ENCODE measurements at regions not wholly inside any gene's neighbourhood (a gene's known extent, or its start where the extent isn't known, plus 50 kb on each side); places are given as distances from the start of the nearest gene placed in this dataset.

DNA sequence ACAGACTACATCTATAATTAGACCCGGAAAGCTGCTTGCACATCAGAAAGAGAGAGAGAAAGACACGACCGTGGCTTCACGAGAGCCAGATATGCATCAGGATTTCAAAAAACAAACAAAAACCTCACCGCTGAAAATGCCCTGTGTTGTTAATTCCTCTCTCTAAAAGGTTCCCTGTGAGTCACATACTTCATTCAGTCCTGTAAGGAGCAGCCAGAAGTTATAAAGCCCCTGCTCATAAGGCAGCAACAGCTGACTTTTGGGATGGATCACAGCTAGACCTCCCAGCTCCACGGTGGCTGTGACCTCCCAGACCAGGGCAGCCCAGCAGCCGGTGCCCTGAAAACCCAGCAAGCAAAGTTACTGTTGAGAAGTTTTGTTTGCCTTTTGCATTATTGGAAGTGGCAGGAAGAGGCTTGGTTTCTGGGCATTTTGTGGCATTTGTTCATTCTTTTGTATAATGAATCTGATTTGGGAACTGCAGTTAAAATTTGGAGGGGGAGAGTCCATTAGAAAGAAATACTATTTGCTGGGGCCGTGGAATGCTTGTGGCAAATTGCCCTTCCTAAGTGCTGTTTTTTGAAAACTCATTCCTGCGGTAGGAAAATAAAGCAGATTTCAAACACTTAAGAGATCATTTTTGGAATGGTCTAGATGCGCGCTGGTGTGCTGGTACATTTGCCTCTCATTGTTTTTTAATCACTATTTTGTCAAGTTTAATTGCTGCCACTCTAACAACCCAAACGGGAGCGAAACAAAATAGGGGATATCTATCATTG is 520.4 kb downstream of the BCOR start:
- TF ChIP-seq, protein P1, sequence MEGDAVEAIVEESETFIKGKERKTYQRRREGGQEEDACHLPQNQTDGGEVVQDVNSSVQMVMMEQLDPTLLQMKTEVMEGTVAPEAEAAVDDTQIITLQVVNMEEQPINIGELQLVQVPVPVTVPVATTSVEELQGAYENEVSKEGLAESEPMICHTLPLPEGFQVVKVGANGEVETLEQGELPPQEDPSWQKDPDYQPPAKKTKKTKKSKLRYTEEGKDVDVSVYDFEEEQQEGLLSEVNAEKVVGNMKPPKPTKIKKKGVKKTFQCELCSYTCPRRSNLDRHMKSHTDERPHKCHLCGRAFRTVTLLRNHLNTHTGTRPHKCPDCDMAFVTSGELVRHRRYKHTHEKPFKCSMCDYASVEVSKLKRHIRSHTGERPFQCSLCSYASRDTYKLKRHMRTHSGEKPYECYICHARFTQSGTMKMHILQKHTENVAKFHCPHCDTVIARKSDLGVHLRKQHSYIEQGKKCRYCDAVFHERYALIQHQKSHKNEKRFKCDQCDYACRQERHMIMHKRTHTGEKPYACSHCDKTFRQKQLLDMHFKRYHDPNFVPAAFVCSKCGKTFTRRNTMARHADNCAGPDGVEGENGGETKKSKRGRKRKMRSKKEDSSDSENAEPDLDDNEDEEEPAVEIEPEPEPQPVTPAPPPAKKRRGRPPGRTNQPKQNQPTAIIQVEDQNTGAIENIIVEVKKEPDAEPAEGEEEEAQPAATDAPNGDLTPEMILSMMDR (conservative IDR thresholded peaks at IDR 0.05; ENCODE audit: low read depth, low read length) = no peak
- TF ChIP-seq EZH2 (IDR thresholded peaks at IDR 0.05; ENCODE audit: low read length, unreplicated experiment) (no peak), EZH2phosphoT487 (IDR thresholded peaks at IDR 0.05; ENCODE audit: borderline replicate concordance, low read length) (no peak)
